ENCODE measurements at regions not wholly inside any gene's neighbourhood (a gene's known extent, or its start where the extent isn't known, plus 50 kb on each side); places are given as distances from the start of the nearest gene placed in this dataset.

GRCh38 chr20:60749804-60750602 lies 502.1 kb upstream of the CDH4 start:
- ChIA-PET CTCF (ENCODE audit: partially characterized antibody) (interaction anchor here (0.8 to 1.7 kb wide), 4 partner anchors 17 to 111 kb away, joined by 3 to 4 read pairs (median 4); no protein-coding TSS in a partner anchor), POLR2A (ENCODE audit: partially characterized antibody) (no interaction called here)
- Histone ChIP-seq H4K8ac (ENCODE audit: extremely low read depth, insufficient read depth, low read length) (no peak overlapping the region), H3K36me3 (ENCODE audit: control insufficient read depth in 2 of 4, insufficient read depth in 4 of 4, low read length in 3 of 4) (no peaks in the 10 kb centered on the region; a peak in 1 of 8 replicates), H3K23me2 (ENCODE audit: low read depth, low read length) (no peaks in the 10 kb centered on the region), H4K20me1 (replicated peaks in 1 of 2; ENCODE audit: control insufficient read depth in 1 of 2, insufficient read depth in 2 of 2, low read length in 2 of 2) (no peaks in the 10 kb centered on the region), H2BK12ac (ENCODE audit: low read depth, low read length) (peak overlapping the region; percentile 95; the same call in 1 of the 2 replicates), H2AFZ (ENCODE audit: low read length) (0 out of 2 replicates have a peak overlapping the region, but pooled peaks have one; percentile 77), H2BK15ac (ENCODE audit: low read length) (no peak overlapping the region), H2BK20ac (ENCODE audit: low read length) (peak overlapping the region; percentile 92; the same call in 1 of the 2 replicates), H3K27me3 (replicated peaks in 1 of 4; ENCODE audit: control insufficient read depth in 3 of 4, extremely low read depth in 1 of 4, insufficient read depth in 3 of 4, low read length in 3 of 4) (peaks cover 0 to 3% (median 0%) of the 10 kb centered on the region in 4 experiments; a peak in 3 of 7 replicates), H3K27ac (ENCODE audit: low read depth, low read length) (no peak overlapping the region), H2BK120ac (replicated peaks; ENCODE audit: low read depth, low read length) (peak overlapping the region; percentile 65), H3K56ac (replicated peaks; ENCODE audit: insufficient read length, low read depth, low read length) (no peak overlapping the region), H3K4me2 (ENCODE audit: insufficient read depth in 1 of 2, low read depth in 2 of 2, low read length in 2 of 2) (no peak overlapping the region), H3K79me2 (ENCODE audit: control insufficient read depth in 1 of 2, insufficient read depth in 2 of 2, low read length in 2 of 2) (no peaks in the 10 kb centered on the region), H3K14ac (ENCODE audit: insufficient read length) (no peak overlapping the region), H2AK5ac (ENCODE audit: low read depth, low read length) (no peak overlapping the region), H3K79me1 (ENCODE audit: low read depth, low read length) (no peaks in the 10 kb centered on the region; the same call in 1 of the 2 replicates), H4K5ac (ENCODE audit: insufficient read length, low read depth, low read length) (no peak overlapping the region), H4K91ac (replicated peaks; ENCODE audit: insufficient read length, low read length) (peak overlapping the region; percentile 77), H3K4ac (replicated peaks; ENCODE audit: insufficient read length, low read depth, low read length) (peak overlapping the region; percentile 15), H3K18ac (ENCODE audit: extremely low read depth, low read length) (no peak overlapping the region; the same call in 1 of the 2 replicates), H3K4me1 (replicated peaks in 1 of 4; ENCODE audit: control insufficient read depth in 3 of 4, insufficient read depth in 4 of 4, low read length in 3 of 4) (peaks cover 2 to 11% (median 8%) of the 10 kb centered on the region in 4 experiments; a peak in 5 of 7 replicates), H3K4me3 (ENCODE audit: extremely low read depth in 1 of 4, insufficient read depth in 2 of 4, low read depth in 3 of 4, low read length in 4 of 4) (no peak overlapping the region), H3K23ac (ENCODE audit: insufficient read length) (no peak overlapping the region), H3K9ac (replicated peaks in 1 of 4; ENCODE audit: extremely low read depth in 1 of 4, low read depth in 3 of 4, low read length in 3 of 4) (no peak overlapping the region), H3K9me3 (ENCODE audit: insufficient read depth in 2 of 2, low read depth in 1 of 2, low read length in 1 of 2) (0 out of 4 replicates have a peak, but pooled peaks cover 0 to 2% of the 10 kb centered on the region in 2 experiments), H2BK5ac (ENCODE audit: low read depth, low read length) (peak overlapping the region; percentile 91; the same call in 1 of the 2 replicates)
- WGBS, 2 experiments (ENCODE audit: extremely low coverage in 1 of 2, insufficient coverage in 1 of 2, insufficient read length in 1 of 2, insufficient replicate concordance in 2 of 2, low coverage in 1 of 2, low lambda C conversion rate in 2 of 2, missing lambda C conversion rate in 1 of 2): 87% methylated on average over 10 of the region's 11 CpGs; no CpG with 5 or more reads in 1 of the 2 experiments
- peak; percentile 57 for FAIRE-seq
- peak; percentile 34 to 64 for DNase-seq (ENCODE audit: low read depth in 1 of 2, low spot score in 2 of 2)
- TF ChIP-seq SP1 (IDR thresholded peaks at IDR 0.05; ENCODE audit: low read depth, low read length) (peak; percentile 96), SP2 (IDR thresholded peaks at IDR 0.05; ENCODE audit: low read length) (peak; percentile 42; the same call in 1 of the 2 replicates), RAD21 (IDR thresholded peaks at IDR 0.05 in 1 of 2, conservative IDR thresholded peaks at IDR 0.05 in 1 of 2; ENCODE audit: low read depth in 2 of 2, low read length in 2 of 2) (peak; percentile 31 to 54; a peak in 3 of 4 replicates), YY1 (IDR thresholded peaks at IDR 0.05; ENCODE audit: low read depth, low read length) (0 out of 2 replicates have a peak, but pooled peaks have one; percentile 52), BRCA1 (IDR thresholded peaks at IDR 0.05; ENCODE audit: low read depth, low read length) (no peak), CEBPB (IDR thresholded peaks at IDR 0.05; ENCODE audit: low read depth, low read length) (no peak), CBX8 (IDR thresholded peaks at IDR 0.05; ENCODE audit: borderline replicate concordance, low read depth, low read length) (no peak), TBP (IDR thresholded peaks at IDR 0.05; ENCODE audit: low read depth, low read length) (no peak)
- TF ChIP-seq, protein P1, sequence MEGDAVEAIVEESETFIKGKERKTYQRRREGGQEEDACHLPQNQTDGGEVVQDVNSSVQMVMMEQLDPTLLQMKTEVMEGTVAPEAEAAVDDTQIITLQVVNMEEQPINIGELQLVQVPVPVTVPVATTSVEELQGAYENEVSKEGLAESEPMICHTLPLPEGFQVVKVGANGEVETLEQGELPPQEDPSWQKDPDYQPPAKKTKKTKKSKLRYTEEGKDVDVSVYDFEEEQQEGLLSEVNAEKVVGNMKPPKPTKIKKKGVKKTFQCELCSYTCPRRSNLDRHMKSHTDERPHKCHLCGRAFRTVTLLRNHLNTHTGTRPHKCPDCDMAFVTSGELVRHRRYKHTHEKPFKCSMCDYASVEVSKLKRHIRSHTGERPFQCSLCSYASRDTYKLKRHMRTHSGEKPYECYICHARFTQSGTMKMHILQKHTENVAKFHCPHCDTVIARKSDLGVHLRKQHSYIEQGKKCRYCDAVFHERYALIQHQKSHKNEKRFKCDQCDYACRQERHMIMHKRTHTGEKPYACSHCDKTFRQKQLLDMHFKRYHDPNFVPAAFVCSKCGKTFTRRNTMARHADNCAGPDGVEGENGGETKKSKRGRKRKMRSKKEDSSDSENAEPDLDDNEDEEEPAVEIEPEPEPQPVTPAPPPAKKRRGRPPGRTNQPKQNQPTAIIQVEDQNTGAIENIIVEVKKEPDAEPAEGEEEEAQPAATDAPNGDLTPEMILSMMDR (IDR thresholded peaks at IDR 0.05; ENCODE audit: control extremely low read depth in 1 of 3, insufficient read depth in 1 of 3, low read depth in 1 of 3, low read length in 3 of 3): peak in 2 of 3 experiments; percentile 11 to 56; a peak in 1 of 4 replicates

Measured in H1 (cell line).